ENCODE measurements at regions not wholly inside any gene's neighbourhood (a gene's known extent, or its start where the extent isn't known, plus 50 kb on each side); places are given as distances from the start of the nearest gene placed in this dataset.
"Not testable (repeated sequence)": the region's sequence is repeated elsewhere in the genome, so short reads cannot be mapped to it uniquely, and the experiment has no call there.

- TF ChIP-seq, protein P1, sequence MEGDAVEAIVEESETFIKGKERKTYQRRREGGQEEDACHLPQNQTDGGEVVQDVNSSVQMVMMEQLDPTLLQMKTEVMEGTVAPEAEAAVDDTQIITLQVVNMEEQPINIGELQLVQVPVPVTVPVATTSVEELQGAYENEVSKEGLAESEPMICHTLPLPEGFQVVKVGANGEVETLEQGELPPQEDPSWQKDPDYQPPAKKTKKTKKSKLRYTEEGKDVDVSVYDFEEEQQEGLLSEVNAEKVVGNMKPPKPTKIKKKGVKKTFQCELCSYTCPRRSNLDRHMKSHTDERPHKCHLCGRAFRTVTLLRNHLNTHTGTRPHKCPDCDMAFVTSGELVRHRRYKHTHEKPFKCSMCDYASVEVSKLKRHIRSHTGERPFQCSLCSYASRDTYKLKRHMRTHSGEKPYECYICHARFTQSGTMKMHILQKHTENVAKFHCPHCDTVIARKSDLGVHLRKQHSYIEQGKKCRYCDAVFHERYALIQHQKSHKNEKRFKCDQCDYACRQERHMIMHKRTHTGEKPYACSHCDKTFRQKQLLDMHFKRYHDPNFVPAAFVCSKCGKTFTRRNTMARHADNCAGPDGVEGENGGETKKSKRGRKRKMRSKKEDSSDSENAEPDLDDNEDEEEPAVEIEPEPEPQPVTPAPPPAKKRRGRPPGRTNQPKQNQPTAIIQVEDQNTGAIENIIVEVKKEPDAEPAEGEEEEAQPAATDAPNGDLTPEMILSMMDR (IDR thresholded peaks at IDR 0.05): no peak
- no peaks in the 10 kb centered on the region for H3K36me3 Mint-ChIP-seq (ENCODE audit: low read depth)
- H3K9me3 Mint-ChIP-seq: peaks cover 7% of the 10 kb centered on the region
- H3K27me3 Mint-ChIP-seq (ENCODE audit: low read depth, poor library complexity): peaks cover 3% of the 10 kb centered on the region
- H3K27ac Mint-ChIP-seq: no peak overlapping the region
- no peaks in the 10 kb centered on the region for H3K4me1 Mint-ChIP-seq
- no peak for DNase-seq
- no peak overlapping the region for H3K4me3 Mint-ChIP-seq
Observed at GRCh38 chr7:8885480-8886000, 452.1 kb downstream of the NXPH1 start.

GRCh38 chr7:8890346-8890745 lies 456.9 kb downstream of the NXPH1 start:
- H3K27ac Mint-ChIP-seq; H3K36me3 Mint-ChIP-seq (ENCODE audit: low read depth); H3K27me3 Mint-ChIP-seq (ENCODE audit: low read depth, poor library complexity); H3K4me1 Mint-ChIP-seq; DNase-seq; H3K4me3 Mint-ChIP-seq: not testable (repeated sequence)
- peaks cover 12% of the 10 kb centered on the region for H3K9me3 Mint-ChIP-seq

DNA sequence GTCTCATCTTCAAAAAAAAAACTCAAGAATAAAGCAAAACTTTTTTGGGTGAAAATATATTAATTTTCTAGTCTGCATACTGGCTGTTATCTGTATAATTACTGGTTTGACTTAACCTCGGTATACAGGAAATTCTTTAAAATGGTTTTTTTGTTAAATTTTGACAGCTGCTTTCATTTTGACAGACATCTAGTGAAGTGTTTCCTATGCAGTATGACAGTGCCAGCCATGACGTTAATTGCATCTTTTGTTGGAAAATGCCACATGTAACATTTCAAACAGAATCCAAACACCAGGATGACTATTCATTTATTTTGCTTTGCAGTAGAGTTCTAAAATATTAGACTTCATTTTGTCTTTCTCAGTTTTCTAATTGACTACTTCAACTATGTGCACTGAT lies 460.4 kb downstream of the NXPH1 start:
- Mint-ChIP-seq H3K36me3 (ENCODE audit: low read depth) (no peaks in the 10 kb centered on the region), H3K4me3 (no peak overlapping the region), H3K27ac (no peak overlapping the region), H3K27me3 (ENCODE audit: low read depth, poor library complexity) (no peaks in the 10 kb centered on the region), H3K4me1 (no peaks in the 10 kb centered on the region), H3K9me3 (peaks cover 12% of the 10 kb centered on the region)
- TF ChIP-seq, protein P1 (IDR thresholded peaks at IDR 0.05): no peak
- DNase-seq: no peak

- no peak for DNase-seq
- H3K36me3 Mint-ChIP-seq (ENCODE audit: low read depth): no peaks in the 10 kb centered on the region
- H3K27me3 Mint-ChIP-seq (ENCODE audit: low read depth, poor library complexity): no peaks in the 10 kb centered on the region
- H3K4me3 Mint-ChIP-seq: no peak overlapping the region
- H3K4me1 Mint-ChIP-seq: no peaks in the 10 kb centered on the region
- H3K9me3 Mint-ChIP-seq: no peaks in the 10 kb centered on the region
- TF ChIP-seq, protein P1 (IDR thresholded peaks at IDR 0.05): no peak
- no peak overlapping the region for H3K27ac Mint-ChIP-seq
Observed at GRCh38 chr7:8906396-8907075, 473.1 kb downstream of the NXPH1 start.

DNA sequence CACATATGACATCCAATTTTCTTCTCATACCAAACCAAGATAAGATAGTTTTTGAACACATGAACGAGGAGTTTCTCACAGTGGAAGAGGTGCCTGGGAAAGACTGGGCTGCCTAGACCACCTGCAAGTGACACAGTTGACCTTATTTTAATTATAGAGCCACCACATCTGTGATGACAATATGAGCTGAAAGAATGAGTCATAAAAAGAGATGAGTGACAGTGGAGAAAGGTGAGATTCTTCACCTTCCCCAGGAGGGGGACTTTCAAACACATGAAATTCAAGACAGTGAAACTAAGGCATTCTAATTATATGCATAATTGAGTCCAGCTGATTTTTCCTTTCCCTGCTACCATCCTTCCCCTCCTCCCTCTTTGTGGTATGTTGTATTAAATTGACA lies 475.5 kb downstream of the NXPH1 start:
- Mint-ChIP-seq H3K36me3 (ENCODE audit: low read depth) (no peaks in the 10 kb centered on the region), H3K9me3 (no peaks in the 10 kb centered on the region), H3K27me3 (ENCODE audit: low read depth, poor library complexity) (no peaks in the 10 kb centered on the region), H3K4me1 (no peaks in the 10 kb centered on the region), H3K4me3 (no peak overlapping the region), H3K27ac (no peak overlapping the region)
- DNase-seq: no peak
- TF ChIP-seq, protein P1 (IDR thresholded peaks at IDR 0.05): no peak

DNA sequence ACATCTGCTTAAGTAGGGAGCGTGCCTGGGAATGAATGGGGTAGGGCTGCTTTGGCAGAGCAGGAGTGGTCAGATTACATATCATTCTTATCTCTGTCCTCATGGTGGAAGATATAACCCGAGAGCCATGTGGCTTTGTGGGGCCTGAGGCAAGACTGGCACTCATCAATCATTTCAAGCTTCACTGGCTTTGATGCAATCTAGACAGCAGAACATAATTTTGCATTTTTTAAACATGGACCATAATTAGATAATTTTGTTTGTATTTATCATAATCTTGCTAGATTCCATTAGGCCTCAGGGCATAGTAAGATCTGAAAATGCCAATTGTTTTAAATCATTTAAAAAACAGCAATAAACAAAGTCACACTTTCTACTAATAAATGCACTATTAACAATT lies 480.3 kb downstream of the NXPH1 start:
- Mint-ChIP-seq H3K4me1 (no peaks in the 10 kb centered on the region), H3K9me3 (no peaks in the 10 kb centered on the region), H3K36me3 (ENCODE audit: low read depth) (no peaks in the 10 kb centered on the region), H3K27ac (no peak overlapping the region), H3K4me3 (no peak overlapping the region), H3K27me3 (ENCODE audit: low read depth, poor library complexity) (no peaks in the 10 kb centered on the region)
- TF ChIP-seq, protein P1 (IDR thresholded peaks at IDR 0.05): no peak
- no peak for DNase-seq
